NCI-H1930 (cell line): ENCODE measurements at regions not wholly inside any gene's neighbourhood (a gene's known extent, or its start where the extent isn't known, plus 50 kb on each side); places are given as distances from the start of the nearest gene placed in this dataset.
"Not testable (repeated sequence)": the region's sequence is repeated elsewhere in the genome, so short reads cannot be mapped to it uniquely, and the experiment has no call there.

Experiments
- DNase-seq, 2 experiments: peaks; one replicate each; lab custom pipeline; 2025; lab: John Stamatoyannopoulos, UW

GRCh38 chr2:16068552-16068940, 128.2 kb downstream of the MYCN start:
- DNase-seq: no peak

GRCh38 chr2:16067866-16068551, 127.7 kb downstream of the MYCN start:
- no peak for DNase-seq

- DNase-seq: no peak
Measured at GRCh38 chr2:16067444-16067843, 127.1 kb downstream of the MYCN start.

DNA sequence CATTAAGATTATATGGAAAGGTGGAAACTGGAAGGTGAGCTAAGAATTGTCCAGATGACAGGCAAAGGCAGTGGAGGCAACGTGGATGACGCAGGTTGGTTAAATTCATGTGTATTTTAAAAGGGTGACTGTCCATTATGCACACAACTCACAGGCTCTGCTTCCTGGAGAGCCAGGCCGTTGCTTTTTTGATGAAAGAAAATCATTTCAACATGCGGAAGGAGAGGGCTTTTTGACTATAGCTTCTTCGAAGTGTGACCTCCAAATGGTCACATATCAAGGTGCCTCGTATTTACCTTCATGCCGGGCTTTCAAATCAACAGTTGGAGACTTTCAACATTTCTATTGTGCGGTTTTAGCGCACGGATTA, 126.7 kb downstream of the MYCN start:
- no peak for DNase-seq

GRCh38 chr2:16066261-16067036, 126.1 kb downstream of the MYCN start:
- no peak for DNase-seq

GRCh38 chr2:16065272-16066069, 125.1 kb downstream of the MYCN start:
- DNase-seq: not testable (repeated sequence)

DNA sequence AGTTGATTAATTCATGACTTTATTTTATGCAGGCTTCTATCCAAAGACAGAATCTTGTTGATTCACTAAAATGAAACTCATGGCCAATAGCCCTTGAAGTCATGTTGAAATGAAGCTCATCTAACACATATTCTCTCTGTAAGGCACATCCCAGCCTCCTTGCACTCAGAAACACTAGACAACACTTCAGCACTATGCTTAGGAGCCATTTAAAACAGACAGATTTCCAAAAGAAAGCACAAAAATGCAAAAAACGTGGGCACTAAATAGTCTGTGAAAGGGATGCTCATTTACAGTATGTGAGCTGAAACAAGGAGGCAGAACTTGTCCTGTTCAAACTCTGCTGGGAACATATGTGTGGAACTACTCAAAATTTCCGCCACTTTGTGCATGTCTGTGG, 124.4 kb downstream of the MYCN start:
- DNase-seq: no peak

GRCh38 chr2:16063955-16064633, 123.7 kb downstream of the MYCN start:
- DNase-seq: no peak

GRCh38 chr2:16063251-16063850, 123.0 kb downstream of the MYCN start:
- no peak for DNase-seq

DNA sequence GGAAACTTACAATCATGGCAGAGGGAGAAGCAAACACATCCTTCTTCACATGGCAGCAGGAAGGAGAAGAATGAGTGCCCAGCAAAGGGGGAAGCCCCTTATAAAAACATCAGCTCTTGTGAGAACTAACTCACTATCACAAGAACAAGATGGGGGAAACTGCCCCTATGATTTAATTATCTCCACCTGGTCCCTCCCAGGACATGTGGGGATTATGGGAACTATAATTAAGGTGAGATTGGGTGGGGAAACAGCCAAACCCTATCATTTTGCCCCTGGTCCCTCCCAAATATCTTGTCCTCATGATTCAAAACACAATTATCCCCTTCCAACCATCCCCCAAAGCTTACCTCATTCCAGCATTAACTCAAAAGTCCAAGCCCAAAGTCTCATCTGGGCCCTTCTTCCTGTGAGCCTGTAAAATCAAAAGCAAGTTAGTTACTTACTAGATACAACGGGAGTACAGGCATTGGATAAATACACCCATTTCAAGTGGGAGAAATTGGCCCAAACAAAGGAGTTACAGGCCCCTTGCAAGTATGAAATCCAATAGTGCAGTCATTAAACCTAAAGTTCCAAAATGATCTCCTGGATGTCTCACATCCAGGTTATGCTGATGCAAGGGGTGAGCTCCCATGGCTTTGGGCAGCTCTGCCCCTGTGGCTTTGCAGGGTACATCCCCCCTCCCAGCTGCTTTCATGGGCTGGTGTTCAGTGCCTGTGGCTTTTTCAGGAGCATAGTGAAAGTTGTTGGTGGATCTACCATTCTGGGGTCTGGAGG, 122.3 kb downstream of the MYCN start:
- no peak for DNase-seq

- no peak for DNase-seq
Measured at GRCh38 chr2:16061441-16062217, 121.3 kb downstream of the MYCN start.

DNA sequence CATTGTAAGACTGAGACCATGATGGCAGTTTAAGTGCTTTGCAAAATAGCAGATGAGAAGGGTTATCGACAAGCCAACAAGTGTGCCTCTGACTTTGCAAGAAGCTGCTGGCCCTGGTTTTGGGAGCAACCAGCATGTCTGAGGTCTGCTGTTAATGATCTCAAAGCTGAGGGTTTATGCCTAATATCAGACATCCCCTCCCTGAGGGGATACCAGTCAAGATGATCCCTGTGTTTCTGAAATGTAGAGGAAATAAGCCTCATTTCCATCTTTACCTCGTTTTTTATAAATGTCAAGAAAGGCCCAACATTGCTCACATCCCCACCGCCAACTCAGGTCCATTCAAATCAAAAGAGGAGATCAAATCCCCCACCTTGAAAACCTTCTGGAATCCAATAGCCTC, 120.6 kb downstream of the MYCN start:
- DNase-seq: no peak

- DNase-seq: no peak
Measured at GRCh38 chr2:16060125-16060935, 120.0 kb downstream of the MYCN start.

GRCh38 chr2:16059393-16060016, 119.2 kb downstream of the MYCN start:
- DNase-seq: no peak

DNA sequence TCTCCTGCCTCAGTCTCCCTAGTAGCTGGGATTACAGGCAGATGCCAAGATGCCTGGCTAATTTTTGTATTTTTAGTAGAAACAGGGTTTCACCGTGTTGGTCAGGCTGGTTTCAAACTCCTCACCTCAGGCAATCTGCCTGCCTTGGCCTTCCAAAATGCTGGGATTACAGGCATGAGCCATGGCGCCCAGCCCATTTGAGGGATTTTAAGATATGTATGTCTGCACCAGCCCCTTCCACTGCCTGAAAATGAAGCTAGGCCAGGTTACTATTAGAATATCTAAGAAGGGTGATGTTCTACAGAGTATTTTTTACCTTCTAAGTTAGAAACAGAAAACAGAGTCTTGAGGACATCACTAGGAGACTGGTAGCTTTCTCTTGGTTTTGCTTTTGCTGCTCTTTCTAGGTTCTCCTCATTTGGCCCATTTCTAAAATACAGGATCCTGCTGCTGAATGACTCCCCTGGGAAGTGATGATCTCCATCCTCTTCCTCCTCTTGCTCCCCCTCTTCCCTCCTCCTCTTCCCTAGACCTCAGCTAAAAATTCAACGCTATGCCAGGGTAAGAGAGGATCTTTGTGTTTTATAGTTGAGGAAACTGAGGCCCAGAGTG, 118.5 kb downstream of the MYCN start:
- no peak for DNase-seq

DNA sequence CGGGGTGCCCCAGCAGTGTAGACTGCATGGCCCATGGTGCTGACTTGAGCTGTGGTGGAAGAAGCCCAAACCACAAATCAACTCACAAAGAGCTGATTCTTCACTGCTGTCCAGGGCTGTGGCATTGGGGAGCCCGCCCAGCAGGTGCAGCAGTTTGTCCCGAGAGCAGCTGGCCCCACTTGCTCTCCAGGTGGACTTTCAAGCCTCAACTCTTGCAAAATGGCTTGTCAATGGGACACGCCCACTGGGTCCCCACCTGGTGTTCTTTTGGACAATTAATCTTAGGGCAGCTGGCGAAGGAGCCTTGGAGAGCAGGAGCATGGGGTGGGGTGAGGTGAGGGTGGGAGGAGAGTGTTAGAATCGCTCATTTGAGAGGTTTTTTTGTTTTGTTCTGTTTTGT, 117.9 kb downstream of the MYCN start:
- no peak for DNase-seq

GRCh38 chr2:16057661-16058060, 117.3 kb downstream of the MYCN start:
- no peak for DNase-seq

DNA sequence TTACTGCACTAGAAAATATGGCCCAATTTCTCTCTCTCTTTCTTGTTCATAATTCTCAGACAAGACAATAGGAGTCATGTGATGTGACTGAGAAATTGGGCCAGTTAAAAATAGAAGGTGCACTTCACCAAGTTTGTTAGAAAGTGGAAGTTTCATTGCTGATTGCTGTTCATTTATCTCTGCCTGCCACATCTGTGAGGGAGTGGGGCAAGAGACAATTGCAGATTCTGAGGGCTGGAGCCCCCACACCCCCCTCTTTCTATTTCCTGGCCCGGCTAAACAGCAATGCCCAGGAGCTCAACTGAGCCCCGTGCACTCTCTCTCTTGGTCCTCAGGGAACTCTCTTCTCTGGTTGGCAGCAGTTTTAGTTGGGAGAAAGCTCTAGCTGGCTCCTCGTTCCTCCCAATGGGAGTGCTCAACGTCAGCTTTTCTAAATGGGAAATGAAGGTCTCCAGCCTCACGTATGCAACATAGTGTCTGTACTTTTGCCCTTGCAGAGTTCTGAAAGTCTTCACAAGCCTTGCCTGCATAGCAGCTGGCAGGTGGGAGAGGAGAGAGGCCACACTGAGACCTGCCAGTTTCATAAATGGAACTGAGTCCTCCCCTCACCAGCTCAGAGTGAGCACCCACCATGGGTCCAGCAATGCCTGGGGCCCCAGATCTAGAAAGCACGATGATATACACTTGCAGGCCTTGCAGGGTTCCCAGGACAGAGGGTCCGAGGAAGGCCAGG, 115.7 kb downstream of the MYCN start:
- DNase-seq: no peak
